Activated T-cell treated with anti-CD3 and anti-CD28 coated beads for 24 hours (primary cell): ENCODE measurements at regions not wholly inside any gene's neighbourhood (a gene's known extent, or its start where the extent isn't known, plus 50 kb on each side); places are given as distances from the start of the nearest gene placed in this dataset.
"Not testable (repeated sequence)": the region's sequence is repeated elsewhere in the genome, so short reads cannot be mapped to it uniquely, and the experiment has no call there.

ENCODE experiments used
- DNase-seq: peaks from one replicate; pipeline ENCODE4 v3.0.0-alpha.2; 2020; ENCODE audit warnings: low read depth

GRCh38 chr11:129699711-129700304, 115.8 kb upstream of the TMEM45B start:
- no peak for DNase-seq

GRCh38 chr11:129700701-129701100, 114.9 kb upstream of the TMEM45B start:
- DNase-seq, result no peak

- no peak for DNase-seq
Measured at GRCh38 chr11:129701706-129702105, 113.9 kb upstream of the TMEM45B start.

GRCh38 chr11:129702410-129703398, 112.9 kb upstream of the TMEM45B start:
- DNase-seq, result no peak

- DNase-seq, result no peak
Measured at GRCh38 chr11:129703846-129704245, 111.8 kb upstream of the TMEM45B start.

GRCh38 chr11:129704831-129705230, 110.8 kb upstream of the TMEM45B start:
- DNase-seq, result no peak

GRCh38 chr11:129705341-129705740, 110.3 kb upstream of the TMEM45B start:
- no peak for DNase-seq

- no peak for DNase-seq
Measured at GRCh38 chr11:129705933-129706332, 109.7 kb upstream of the TMEM45B start.

- DNase-seq, result no peak
Measured at GRCh38 chr11:129709801-129710398, 105.7 kb upstream of the TMEM45B start.

- DNase-seq, result no peak
Measured at GRCh38 chr11:129710423-129710822, 105.2 kb upstream of the TMEM45B start.

- DNase-seq, result no peak
Measured at GRCh38 chr11:129711760-129712159, 103.9 kb upstream of the TMEM45B start.

- DNase-seq, result not testable (repeated sequence)
Measured at GRCh38 chr11:129712486-129713240, 103.0 kb upstream of the TMEM45B start.

GRCh38 chr11:129719037-129719436, 96.6 kb upstream of the TMEM45B start:
- no peak for DNase-seq

GRCh38 chr11:129720156-129720555, 95.5 kb upstream of the TMEM45B start:
- DNase-seq, result no peak

- DNase-seq, result no peak
Measured at GRCh38 chr11:129720994-129721393, 94.7 kb upstream of the TMEM45B start.

GRCh38 chr11:129721685-129722084, 94.0 kb upstream of the TMEM45B start:
- no peak for DNase-seq

- DNase-seq, result no peak
Measured at GRCh38 chr11:129722529-129722928, 93.1 kb upstream of the TMEM45B start.

- no peak for DNase-seq
Measured at GRCh38 chr11:129723146-129723760, 92.4 kb upstream of the TMEM45B start.

- DNase-seq, result no peak
Measured at GRCh38 chr11:129723761-129724162, 91.9 kb upstream of the TMEM45B start.

GRCh38 chr11:129724866-129725265, 90.8 kb upstream of the TMEM45B start:
- DNase-seq, result no peak

GRCh38 chr11:129726179-129726578, 89.5 kb upstream of the TMEM45B start:
- DNase-seq, result no peak

GRCh38 chr11:129728581-129728980, 87.1 kb upstream of the TMEM45B start:
- no peak for DNase-seq
